GM12878 (cell line): ENCODE measurements at regions not wholly inside any gene's neighbourhood (a gene's known extent, or its start where the extent isn't known, plus 50 kb on each side); places are given as distances from the start of the nearest gene placed in this dataset.

Source experiments
- BACH1 ChIP-seq: fragments of 450-650 bp; IDR thresholded peaks from 2 replicates; pipeline ENCODE4 v1.6.1; 2017; ENCODE audit warnings: mild to moderate bottlenecking, borderline replicate concordance
- CBX3 ChIP-seq: fragments of 200-600 bp; sonication (generic); IDR thresholded peaks from 2 replicates; pipeline ENCODE4 v1.6.1; 2016; ENCODE audit warnings: low read depth, borderline replicate concordance
- CUX1 ChIP-seq: IDR thresholded peaks from 2 replicates; pipeline ENCODE4 v1.6.1; 2012; ENCODE audit warnings: improper control_type of control experiment, low read depth, low read length; ENCODE audit not compliant: insufficient replicate concordance
- NFIC ChIP-seq: IDR thresholded peaks from 2 replicates; pipeline ENCODE4 v1.6.1; 2012; ENCODE audit warnings: low read depth, mild to moderate bottlenecking, inconsistent platforms, low read length, moderate library complexity
- NR2C1 ChIP-seq: fragments of 450-650 bp; IDR thresholded peaks from 2 replicates; pipeline ENCODE4 v1.6.1; 2017; ENCODE audit warnings: antibody characterized with exemption, mild to moderate bottlenecking, moderate library complexity
- PAX5 ChIP-seq: IDR thresholded peaks from 2 replicates; pipeline ENCODE4 v1.6.1; 2011; ENCODE audit warnings: low read depth, low read length, borderline replicate concordance
- TF ChIP-seq, protein P1 (sequence below): IDR thresholded peaks from 2 replicates; pipeline ENCODE4 v1.6.1; 2012; ENCODE audit warnings: low read length, inconsistent platforms
- TF ChIP-seq, protein P2 (sequence below): IDR thresholded peaks from 2 replicates; pipeline ENCODE4 v1.6.1; 2011; ENCODE audit warnings: low read depth, mild to moderate bottlenecking, low read length, moderate library complexity, borderline replicate concordance; ENCODE audit errors: extremely low read depth

DNA sequence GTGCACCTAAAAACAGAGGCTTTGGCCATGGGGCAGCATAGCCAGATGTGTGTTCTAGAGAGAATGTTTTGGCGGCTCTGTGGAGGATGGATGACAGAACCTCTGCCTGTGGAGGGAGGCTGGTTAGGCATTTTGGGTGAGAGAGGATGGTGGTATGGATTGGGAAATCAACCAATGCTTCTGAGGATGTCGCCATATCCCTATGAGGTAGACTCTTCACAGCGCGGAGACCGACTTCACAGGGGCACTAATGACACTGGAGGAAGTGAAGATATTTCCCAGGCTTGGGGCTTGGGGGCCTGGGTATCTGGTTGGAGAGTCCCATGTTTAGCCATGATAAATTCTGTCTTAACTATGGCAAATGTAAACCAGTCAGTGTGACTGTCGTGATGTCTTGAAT is 140.6 kb upstream of the KLF4 start (continued):
- TF ChIP-seq, protein P1, sequence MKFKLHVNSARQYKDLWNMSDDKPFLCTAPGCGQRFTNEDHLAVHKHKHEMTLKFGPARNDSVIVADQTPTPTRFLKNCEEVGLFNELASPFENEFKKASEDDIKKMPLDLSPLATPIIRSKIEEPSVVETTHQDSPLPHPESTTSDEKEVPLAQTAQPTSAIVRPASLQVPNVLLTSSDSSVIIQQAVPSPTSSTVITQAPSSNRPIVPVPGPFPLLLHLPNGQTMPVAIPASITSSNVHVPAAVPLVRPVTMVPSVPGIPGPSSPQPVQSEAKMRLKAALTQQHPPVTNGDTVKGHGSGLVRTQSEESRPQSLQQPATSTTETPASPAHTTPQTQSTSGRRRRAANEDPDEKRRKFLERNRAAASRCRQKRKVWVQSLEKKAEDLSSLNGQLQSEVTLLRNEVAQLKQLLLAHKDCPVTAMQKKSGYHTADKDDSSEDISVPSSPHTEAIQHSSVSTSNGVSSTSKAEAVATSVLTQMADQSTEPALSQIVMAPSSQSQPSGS: no peak
- TF ChIP-seq CUX1 (no peak), BACH1 (no peak), NFIC (no peak), PAX5 (no peak), CBX3 (no peak), NR2C1 (no peak)
- TF ChIP-seq, protein P2, sequence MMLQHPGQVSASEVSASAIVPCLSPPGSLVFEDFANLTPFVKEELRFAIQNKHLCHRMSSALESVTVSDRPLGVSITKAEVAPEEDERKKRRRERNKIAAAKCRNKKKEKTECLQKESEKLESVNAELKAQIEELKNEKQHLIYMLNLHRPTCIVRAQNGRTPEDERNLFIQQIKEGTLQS: no peak
